ENCODE measurements at regions not wholly inside any gene's neighbourhood (a gene's known extent, or its start where the extent isn't known, plus 50 kb on each side); places are given as distances from the start of the nearest gene placed in this dataset.

GRCh38 chr6:140320081-140321080, 945.9 kb upstream of the CITED2 start:
- peak; percentile 45 for DNase-seq (ENCODE audit: low read depth)

GRCh38 chr6:140319209-140319608, 944.8 kb upstream of the CITED2 start:
- peak; percentile 90 for DNase-seq (ENCODE audit: low read depth)

- no peak for DNase-seq (ENCODE audit: low read depth)
Measured at GRCh38 chr6:140318408-140318807, 944.0 kb upstream of the CITED2 start.

- no peak for DNase-seq (ENCODE audit: low read depth)
Measured at GRCh38 chr6:140317950-140318349, 943.5 kb upstream of the CITED2 start.

GRCh38 chr6:140316966-140317365, 942.5 kb upstream of the CITED2 start:
- DNase-seq (ENCODE audit: low read depth), result no peak

GRCh38 chr6:140314682-140315081, 940.2 kb upstream of the CITED2 start:
- peak; percentile 38 for DNase-seq (ENCODE audit: low read depth)

GRCh38 chr6:140311146-140311545, 936.7 kb upstream of the CITED2 start:
- peak; percentile 32 for DNase-seq (ENCODE audit: low read depth)

GRCh38 chr6:140303218-140303949, 928.9 kb upstream of the CITED2 start:
- DNase-seq (ENCODE audit: low read depth), result no peak

GRCh38 chr6:140300331-140300730, 925.9 kb upstream of the CITED2 start:
- DNase-seq (ENCODE audit: low read depth), result no peak

- no peak for DNase-seq (ENCODE audit: low read depth)
Measured at GRCh38 chr6:140289186-140289585, 914.7 kb upstream of the CITED2 start.

- DNase-seq (ENCODE audit: low read depth), result no peak
Measured at GRCh38 chr6:140285998-140286690, 911.7 kb upstream of the CITED2 start.

- no peak for DNase-seq (ENCODE audit: low read depth)
Measured at GRCh38 chr6:140285471-140285870, 911.0 kb upstream of the CITED2 start.

- no peak for DNase-seq (ENCODE audit: low read depth)
Measured at GRCh38 chr6:140284871-140285270, 910.4 kb upstream of the CITED2 start.

- no peak for DNase-seq (ENCODE audit: low read depth)
Measured at GRCh38 chr6:140283197-140283596, 908.7 kb upstream of the CITED2 start.

- DNase-seq (ENCODE audit: low read depth), result no peak
Measured at GRCh38 chr6:140281767-140282166, 907.3 kb upstream of the CITED2 start.

GRCh38 chr6:140281236-140281635, 906.8 kb upstream of the CITED2 start:
- peak; percentile 12 for DNase-seq (ENCODE audit: low read depth)

- DNase-seq (ENCODE audit: low read depth), result no peak
Measured at GRCh38 chr6:140276719-140277118, 902.3 kb upstream of the CITED2 start.

GRCh38 chr6:140276133-140276532, 901.7 kb upstream of the CITED2 start:
- DNase-seq (ENCODE audit: low read depth), result no peak

GRCh38 chr6:140275725-140276124, 901.3 kb upstream of the CITED2 start:
- no peak for DNase-seq (ENCODE audit: low read depth)

- no peak for DNase-seq (ENCODE audit: low read depth)
Measured at GRCh38 chr6:140274548-140274947, 900.1 kb upstream of the CITED2 start.

GRCh38 chr6:140271759-140272377, 897.4 kb upstream of the CITED2 start:
- DNase-seq (ENCODE audit: low read depth), result no peak

- peak; percentile 13 for DNase-seq (ENCODE audit: low read depth)
Measured at GRCh38 chr6:140269591-140270165, 895.2 kb upstream of the CITED2 start.
